GM21786 (cell line): ENCODE measurements at regions not wholly inside any gene's neighbourhood (a gene's known extent, or its start where the extent isn't known, plus 50 kb on each side); places are given as distances from the start of the nearest gene placed in this dataset.

Source experiments
- ATAC-seq: cut with Tn5 transposase; IDR thresholded peaks from one replicate; pipeline ENCODE4 v1.9.1; 2021; ENCODE audit not compliant: unreplicated experiment

DNA sequence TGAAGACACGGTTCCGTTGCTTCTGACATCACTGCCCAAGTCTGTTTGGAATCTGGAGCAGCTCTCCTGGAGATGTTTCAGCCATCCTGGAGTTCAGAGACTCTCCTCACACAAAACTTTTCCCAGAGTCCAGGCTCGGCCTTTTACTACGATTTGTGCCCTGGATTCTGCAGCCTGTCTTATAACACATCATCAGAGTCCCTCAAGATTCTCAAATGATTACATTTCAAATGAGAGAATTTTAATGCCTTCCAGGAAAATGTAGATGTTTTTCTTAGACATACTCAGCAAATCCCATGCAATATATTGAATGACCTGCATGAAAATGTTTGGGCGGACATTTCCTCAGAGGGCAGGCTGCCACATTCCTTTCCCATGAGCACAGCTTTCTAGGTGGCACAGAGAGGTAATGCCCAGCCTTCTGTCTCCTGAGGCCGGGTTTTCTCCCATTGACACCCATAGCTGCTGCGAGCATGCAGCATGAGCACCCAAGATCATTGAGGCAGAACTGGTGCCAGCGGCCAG is 129.1 kb downstream of the SNX19 start:
- no peak for ATAC-seq

- no peak for ATAC-seq
Observed at GRCh38 chr11:130787973-130788570, 128.2 kb downstream of the SNX19 start.

GRCh38 chr11:130789056-130789640 is 127.1 kb downstream of the SNX19 start:
- ATAC-seq, result no peak

GRCh38 chr11:130790689-130791088 is 125.6 kb downstream of the SNX19 start:
- ATAC-seq, result no peak

- ATAC-seq, result no peak
Observed at GRCh38 chr11:130792772-130793171, 123.5 kb downstream of the SNX19 start.

GRCh38 chr11:130796828-130797227 is 119.5 kb downstream of the SNX19 start:
- no peak for ATAC-seq

DNA sequence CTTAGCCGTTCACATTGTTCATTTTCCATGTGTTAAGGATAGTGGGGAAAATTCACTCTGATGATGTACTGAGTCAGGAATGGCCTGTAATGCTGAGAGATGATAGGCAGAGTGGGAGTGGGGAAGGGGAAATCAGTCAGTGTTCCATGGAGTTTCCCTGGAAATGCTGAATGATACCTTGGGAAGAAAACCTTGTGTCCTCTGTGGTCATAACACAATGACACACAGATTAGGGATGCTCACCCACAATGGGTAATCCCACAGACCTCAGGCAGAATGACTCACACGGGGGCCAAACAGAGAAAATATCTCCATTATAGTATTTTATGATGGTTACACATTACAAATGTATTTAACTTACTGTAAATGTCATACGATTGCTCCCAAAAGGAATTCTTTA is 118.0 kb downstream of the SNX19 start:
- ATAC-seq, result no peak

DNA sequence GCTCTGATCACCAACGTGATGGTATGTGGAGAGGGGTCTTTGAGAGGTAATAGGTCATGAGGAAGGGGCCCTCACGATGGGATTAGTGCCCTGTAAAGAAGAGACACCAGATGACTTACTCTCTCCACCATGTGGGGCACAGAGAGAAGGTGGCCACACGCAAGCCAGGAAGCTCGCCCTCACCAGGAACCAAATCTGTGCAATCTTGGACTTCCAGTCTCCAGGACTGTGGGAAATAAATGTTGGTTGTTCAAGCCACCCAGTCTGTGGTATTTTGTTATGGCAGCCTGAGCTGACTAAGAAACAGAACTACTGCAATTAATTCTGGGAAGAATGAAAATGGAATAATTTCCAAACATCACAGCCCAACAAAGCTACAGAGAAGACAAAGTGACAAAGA is 117.5 kb downstream of the SNX19 start:
- ATAC-seq, result no peak

GRCh38 chr11:130801333-130802122 is 114.8 kb downstream of the SNX19 start:
- ATAC-seq, result no peak

- ATAC-seq, result no peak
Observed at GRCh38 chr11:130802567-130802966, 113.7 kb downstream of the SNX19 start.

- ATAC-seq, result no peak
Observed at GRCh38 chr11:130804306-130805076, 111.8 kb downstream of the SNX19 start.

DNA sequence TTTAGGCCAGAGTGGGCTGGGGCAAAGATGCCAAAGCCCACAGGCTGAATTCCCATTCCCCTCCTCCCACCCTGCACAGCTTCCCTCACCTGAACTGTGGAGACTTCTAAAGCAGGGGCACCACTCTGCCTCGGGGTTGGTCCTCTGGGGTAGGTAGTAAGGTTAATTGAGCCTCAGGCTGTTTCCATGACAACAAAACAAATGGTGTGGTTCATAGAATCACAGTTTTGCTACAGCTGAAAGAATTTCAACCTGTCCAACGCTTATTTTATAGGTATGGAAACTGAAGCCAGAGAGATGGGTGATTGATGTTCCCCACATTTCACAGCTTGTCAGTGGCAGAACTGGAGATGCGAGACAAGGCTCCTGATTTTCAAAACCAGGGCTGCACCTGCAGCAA is 109.5 kb downstream of the SNX19 start:
- ATAC-seq, result no peak

DNA sequence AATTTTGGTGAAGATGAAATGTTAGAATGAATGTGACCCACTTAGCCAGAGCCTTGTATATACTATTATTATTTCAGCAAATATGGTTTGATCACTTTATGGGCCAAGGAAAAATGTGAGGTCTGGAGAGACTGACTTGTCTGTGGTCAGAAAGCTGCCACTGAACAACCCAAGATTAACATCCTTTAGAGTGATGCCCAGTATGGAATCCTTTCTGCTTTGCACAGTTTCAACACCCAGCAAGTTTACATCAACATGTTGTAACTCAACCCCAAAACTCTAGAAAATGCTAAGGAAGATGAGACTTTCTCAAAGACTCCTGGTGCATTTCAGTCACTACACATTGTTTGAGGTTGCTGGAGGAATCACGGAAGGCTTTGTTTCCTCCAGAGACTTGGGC is 107.7 kb downstream of the SNX19 start:
- no peak for ATAC-seq

- ATAC-seq, result no peak
Observed at GRCh38 chr11:130813196-130813595, 103.1 kb downstream of the SNX19 start.

- no peak for ATAC-seq
Observed at GRCh38 chr11:130813638-130814037, 102.6 kb downstream of the SNX19 start.

GRCh38 chr11:130814440-130815096 is 101.7 kb downstream of the SNX19 start:
- no peak for ATAC-seq

DNA sequence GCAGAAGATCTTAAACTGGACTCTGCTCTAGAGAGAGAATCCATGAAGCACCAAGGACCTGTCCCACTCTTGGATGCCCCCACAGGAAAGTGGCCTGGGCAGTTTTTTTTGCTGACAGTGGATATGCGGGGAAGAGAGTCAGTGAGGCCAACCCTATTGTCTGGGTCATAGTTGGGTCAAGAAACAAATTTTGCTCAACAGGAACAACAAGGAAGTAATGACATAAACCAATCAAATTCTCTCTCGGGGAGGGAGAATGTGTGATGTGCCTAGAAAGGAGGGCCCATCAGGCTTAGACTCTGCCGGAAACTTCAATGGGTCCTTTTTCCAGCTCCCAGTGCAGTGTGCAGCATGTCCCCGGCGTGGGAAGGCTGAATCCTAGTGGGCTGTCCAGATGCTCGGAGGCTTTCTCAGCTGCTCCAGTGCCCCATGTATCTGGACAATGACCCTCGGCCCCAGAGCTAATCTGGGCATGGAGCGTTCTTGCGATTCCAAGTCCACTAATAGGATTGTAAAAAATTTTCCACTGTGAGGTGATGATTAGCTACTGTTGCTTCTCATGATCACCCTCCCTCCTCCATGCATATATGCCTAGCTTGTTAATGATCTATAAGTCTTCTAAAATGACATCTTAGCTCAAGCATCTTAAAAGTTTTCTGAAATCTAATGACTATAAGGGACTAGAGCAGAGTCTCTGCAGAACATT is 101.0 kb downstream of the SNX19 start:
- ATAC-seq, result no peak

DNA sequence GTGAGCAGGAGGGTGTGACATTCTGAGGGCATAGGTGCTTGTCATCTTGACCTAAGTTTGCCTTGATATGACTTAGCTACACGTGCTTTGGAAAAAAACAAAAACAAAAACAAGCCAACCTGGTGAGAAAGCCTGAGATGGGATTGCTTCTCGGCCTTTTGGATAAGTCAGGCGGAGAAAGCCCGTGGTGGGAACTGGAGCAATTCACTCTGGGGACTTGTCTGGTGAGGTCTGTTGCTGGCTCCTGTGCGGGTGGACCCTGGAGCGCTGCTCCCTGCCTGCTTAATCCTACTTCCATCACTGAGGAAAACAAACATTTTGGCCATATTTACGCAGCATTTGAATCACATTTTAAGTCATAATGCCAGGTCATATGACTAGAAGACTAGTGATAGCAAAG is 100.3 kb downstream of the SNX19 start:
- ATAC-seq, result no peak

DNA sequence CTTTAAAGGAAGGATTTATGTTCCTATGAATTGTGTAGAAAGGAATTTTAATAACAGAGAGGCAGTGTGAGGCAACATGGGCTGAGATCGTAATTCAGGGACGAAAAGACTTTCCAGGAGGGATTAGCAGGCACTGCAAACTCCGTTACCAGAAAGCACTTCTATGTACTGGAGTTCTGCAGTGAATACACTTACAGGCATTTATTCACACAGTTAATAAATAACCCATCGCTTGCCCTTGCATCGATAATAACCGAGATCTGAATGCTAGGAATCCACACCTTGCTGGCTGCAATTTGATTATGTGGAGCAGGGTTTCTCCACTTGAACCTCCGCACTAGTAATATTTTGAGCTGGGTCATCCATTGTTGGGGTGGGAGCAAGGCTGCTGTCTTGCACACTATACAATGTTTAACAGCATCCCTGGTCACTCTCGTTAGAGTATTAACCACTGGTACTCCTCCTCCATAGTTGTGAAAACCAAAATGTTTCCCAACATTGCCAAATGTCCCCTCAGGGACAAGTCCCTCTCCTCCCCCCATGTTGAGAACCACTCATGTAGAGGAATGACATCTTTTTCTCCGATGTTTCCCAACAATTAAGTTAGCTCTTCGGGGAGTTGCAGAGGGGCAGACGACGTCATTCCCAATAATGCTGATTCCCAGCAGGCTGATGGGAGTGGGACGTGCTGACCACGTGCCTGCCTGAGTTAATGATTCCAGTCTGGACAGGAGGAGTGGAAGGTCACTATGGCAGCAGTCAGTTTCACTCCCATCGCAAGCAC is 99.5 kb downstream of the SNX19 start:
- ATAC-seq, result no peak
